Occipital lobe (tissue), 1 donor: ENCODE measurements at regions not wholly inside any gene's neighbourhood (a gene's known extent, or its start where the extent isn't known, plus 50 kb on each side); places are given as distances from the start of the nearest gene placed in this dataset.
A peak's percentile ranks its signal among the peaks of the same experiment; 100 is the strongest.
"Not testable (repeated sequence)": the region's sequence is repeated elsewhere in the genome, so short reads cannot be mapped to it uniquely, and the experiment has no call there.

Experiments
- DNase-seq: peaks from one replicate; lab custom pipeline; 2025; lab: John Stamatoyannopoulos, UW

- no peak for DNase-seq
These were observed 207.5 kb downstream of the EXOC5 start for GRCh38 chr14:57061009-57061711.

DNA sequence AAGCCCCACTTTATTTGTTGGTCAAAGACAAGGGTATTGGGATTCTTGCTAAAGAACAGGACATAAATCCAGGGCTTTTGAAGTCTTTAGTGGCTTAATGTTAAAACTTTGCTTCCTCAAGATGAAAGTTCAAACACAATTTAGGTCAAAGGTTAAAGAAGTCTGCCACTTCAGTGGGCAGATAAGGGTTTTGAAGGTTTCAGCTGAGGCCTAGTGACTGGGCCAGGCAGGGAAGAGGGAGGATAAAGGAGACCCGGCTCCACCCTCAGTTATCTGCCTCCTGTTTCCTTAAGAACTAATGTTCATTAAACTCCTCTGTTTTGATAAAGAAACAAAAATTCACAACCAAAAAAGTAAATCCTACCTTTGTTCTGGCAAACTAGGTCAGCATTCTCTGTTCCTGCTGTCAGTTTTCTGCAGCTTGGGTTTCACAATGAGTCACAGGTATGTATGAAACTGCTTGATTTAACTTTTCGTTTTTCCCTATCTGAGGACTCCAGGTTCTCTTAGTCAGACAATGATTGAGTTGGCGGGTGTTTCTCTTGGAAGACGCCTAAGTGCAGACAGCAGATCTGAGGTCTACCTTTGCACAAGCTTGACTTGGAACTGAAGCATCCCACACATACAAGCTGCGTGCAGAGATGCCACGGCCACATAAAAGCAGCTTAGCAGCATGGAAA lies 208.3 kb downstream of the EXOC5 start:
- DNase-seq = peak; percentile 42

GRCh38 chr14:57058319-57058718 lies 210.4 kb downstream of the EXOC5 start:
- no peak for DNase-seq

- no peak for DNase-seq
These were observed 210.9 kb downstream of the EXOC5 start for GRCh38 chr14:57057803-57058202.

DNA sequence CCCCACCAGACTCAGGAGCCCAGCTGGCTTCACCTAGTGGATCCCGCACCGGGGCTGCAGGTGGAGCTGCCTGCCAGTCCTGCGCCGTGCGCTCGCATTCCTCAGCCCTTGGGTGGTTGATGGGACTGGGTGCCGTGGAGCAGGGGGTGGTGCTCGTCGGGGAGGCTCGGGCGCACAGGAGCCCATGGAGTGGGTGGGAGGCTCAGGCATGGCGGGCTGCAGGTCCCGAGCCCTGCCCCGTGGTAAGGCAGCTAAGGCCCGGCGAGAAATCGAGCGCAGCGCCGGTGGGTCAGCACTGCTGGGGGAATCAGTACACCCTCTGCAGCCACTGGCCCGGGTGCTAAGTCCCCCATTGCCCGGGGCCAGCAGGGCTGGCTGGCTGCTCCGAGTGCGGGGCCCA lies 212.2 kb downstream of the EXOC5 start:
- not testable (repeated sequence) for DNase-seq

DNA sequence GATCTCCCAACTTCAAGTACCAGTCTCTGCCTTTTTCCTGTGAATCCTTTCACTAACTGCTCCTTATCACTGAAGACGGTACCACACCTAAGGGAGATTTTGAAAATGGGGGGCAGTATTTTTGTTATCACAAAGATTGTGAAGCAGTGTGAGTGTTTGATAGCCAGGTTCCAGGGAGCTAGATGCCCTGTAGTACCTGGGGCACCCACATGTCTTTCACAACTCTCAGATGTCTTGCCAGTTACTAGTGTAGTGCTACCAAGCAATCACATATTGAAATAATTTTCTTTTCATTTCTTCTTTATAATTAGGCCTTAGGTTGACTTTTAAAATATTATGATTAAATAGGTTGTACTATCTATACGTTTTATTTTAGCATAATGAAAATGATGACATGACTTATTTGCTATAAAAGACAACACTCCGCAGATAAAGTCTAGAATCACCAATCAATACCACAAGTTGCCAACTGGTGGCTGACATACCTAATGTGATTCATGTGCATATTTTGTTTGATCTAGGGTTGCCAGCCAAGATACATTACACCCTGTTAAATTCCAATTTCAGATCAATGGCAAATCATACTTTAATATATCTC lies 215.9 kb downstream of the EXOC5 start:
- DNase-seq = no peak

GRCh38 chr14:57051633-57052032 lies 217.1 kb downstream of the EXOC5 start:
- no peak for DNase-seq

- no peak for DNase-seq
These were observed 218.9 kb downstream of the EXOC5 start for GRCh38 chr14:57049848-57050247.

DNA sequence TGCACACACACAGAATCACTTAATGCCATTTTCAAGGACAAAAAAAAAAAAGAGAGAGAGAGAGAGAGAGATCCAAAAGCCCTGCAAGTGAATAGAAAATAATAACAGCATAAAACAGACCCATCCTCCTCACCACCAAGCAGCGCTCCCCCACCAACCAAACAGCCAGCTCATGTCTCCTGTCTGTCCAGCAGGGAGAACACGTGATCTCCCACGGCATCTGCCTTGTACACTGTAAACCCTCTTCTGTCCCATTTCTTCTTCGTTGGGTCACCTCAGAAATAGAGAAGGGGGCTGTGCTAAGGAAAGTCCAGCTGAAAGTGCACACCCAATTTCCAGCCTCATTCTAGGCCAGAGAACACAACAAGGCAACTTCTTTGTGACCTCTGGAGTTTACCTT lies 222.5 kb downstream of the EXOC5 start:
- DNase-seq = no peak

GRCh38 chr14:57044101-57044973 lies 224.4 kb downstream of the EXOC5 start:
- not testable (repeated sequence) for DNase-seq

DNA sequence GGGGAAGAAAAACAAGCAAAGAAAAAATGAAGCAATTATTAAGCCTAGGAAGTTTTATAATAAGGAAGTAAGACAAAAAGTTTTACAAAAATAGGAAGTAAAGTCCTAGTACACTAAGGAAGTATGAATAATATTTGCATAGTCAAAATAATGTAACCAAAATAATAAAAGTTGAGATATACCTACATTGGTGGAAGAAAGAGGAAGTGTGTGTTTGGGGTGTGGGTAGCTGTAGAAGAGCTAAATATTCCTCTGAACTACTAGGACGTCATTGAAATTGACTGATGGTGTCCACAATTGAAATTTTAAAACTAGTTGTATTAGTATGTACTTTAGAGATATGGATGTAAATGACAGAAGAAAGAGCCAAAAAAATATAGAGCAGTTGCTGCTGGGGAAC lies 228.4 kb upstream of the OTX2 start:
- no peak for DNase-seq

DNA sequence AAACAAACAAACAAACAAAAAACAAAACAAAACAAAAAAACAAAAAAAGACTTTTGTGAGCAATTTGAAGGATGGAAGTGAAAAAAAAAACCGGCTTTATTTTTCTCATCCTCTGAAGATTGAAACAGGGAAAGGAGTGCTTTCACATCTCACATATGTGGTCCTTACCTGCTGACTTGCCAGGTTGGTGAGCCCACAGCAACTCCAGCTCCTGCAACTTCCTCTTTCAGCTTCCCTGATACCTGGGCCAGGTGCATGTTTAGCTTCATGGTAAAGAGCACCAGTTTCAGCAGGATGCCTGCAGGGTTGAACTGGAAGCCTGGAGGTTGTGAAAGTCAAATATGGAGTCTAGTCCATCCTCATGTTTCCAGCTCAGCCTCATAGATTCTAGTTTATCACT lies 221.2 kb upstream of the OTX2 start:
- DNase-seq = no peak

GRCh38 chr14:57029620-57030253 lies 219.5 kb upstream of the OTX2 start:
- no peak for DNase-seq

GRCh38 chr14:57025456-57025855 lies 215.2 kb upstream of the OTX2 start:
- DNase-seq = no peak

DNA sequence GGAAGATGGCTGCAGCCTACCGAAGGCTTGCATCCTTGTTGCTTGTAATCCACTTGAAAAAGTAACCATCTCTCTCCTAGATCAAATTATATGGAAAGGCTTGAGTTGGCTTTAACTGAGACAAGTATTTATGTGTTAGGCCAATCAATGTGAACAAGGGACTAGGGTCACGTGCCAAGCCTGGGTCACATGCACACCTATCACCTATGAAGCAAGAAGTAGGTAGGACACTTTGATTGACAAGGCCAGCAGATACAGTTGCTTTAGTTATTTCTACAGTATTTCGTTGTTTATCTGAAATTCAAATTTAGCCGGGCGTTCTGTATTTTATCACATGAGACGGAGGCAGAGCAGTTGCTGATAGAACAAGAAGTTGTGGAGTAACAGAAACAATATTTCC lies 212.3 kb upstream of the OTX2 start:
- no peak for DNase-seq

DNA sequence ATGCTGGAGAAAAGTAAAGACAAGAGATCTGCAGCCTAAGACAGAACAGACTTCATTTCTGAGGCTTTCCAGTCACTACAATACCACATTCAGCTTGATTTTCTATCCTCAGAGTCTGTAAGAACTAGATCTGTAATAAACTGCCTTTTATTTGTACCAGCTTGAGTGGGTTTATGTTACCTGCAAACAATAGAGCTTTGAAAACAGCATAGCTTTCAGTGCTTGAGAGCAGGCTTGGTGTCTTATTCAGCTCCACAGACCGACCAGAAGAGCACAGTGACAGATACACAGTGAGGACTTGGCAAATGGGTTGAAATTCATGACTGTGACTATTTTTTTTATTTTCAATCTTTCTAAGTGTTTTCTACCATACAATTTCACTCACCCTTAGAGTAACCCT lies 207.8 kb upstream of the OTX2 start:
- no peak for DNase-seq

GRCh38 chr14:57013987-57014386 lies 203.7 kb upstream of the OTX2 start:
- no peak for DNase-seq

DNA sequence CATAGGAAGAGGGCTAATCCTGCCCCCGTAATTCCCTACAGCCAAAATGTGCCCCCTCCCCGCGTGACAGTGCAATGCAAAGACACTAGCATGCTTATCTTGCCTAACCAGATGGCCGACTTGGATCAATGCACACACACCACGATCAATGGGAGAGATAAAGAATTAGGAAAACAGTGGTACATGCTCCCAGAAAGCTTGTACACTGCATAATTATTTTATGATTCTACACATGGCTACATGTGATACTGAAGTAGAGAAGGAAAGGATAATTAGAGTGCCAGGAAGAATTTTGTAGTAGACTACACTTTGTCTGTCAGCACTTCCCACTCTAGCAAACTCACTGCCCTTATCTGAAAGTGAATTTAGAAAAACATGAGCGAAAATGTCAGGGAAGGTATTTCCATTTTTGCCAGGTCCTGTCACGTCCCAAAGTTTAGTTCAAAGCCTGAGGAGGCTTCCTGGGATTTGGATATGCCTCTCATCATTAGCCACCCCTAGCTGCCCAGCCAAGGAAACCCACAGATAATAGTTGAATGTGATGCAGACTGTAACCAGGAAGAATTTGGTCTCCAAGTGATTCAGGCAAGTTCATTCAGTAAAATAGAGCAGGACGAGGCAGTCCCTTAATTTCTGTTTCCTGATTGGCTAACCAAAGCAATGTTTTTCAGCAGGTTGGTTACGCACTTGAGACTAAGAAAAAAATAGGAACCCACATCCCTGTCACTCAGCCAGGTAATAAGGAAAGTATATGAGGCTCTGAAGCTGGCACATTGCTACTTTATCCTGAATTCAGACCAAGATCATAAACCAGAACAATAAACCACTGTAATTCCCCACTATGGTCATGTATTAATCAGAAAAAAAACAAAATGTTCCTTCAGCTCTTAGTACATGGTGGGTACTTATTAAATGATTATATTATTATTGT lies 199.6 kb upstream of the OTX2 start:
- DNase-seq = no peak

DNA sequence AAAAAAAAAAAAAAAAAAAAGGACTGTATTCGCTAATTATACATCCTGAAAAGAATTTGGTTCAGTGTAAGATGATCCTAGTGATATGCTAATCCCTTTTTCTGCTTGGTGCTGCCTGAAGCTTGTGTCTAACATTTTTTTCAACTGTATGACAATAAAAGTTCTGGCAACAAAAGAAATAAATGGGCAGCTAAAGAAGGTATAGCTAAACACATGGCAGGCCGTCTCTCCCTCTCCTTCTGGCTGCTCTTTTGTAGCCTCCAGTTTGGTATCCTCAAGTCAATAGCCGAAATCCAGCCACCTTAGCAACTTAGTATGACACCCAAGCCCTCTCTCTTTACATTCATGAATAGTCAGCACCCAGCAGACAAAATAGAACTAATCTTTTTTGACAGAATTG lies 198.3 kb upstream of the OTX2 start:
- DNase-seq = no peak

DNA sequence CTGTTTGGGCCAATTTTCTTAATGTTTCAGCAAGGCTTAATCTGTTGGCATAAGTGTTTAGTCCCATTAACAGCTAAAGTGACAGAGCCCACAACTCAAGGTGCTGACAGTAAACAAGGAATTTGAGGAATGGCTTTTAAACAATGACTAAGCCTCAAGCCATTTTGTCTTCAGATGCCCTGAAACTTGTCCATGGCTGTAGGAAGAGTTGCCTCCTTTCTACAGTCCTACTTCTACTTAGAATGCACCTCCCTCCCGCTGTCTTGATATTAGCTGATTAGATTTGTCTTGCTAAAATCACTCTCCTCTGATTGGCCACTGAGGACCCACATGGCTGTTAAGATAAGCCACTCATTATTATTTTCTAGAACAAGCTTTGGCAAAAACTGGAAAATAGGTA lies 188.4 kb upstream of the OTX2 start:
- DNase-seq = no peak
